ENCODE measurements at regions not wholly inside any gene's neighbourhood (a gene's known extent, or its start where the extent isn't known, plus 50 kb on each side); places are given as distances from the start of the nearest gene placed in this dataset.

- no peaks in the 10 kb centered on the region for H3K27me3 ChIP-seq (ENCODE audit: control insufficient read depth in 1 of 2, insufficient read depth in 2 of 2, low read length in 2 of 2)
- no peak overlapping the region for H3K9ac ChIP-seq (ENCODE audit: low read length in 2 of 2)
- H3K4me3 ChIP-seq (ENCODE audit: low read length in 2 of 2), result no peak overlapping the region
- no peaks in the 10 kb centered on the region for H3K4me1 ChIP-seq (ENCODE audit: control insufficient read depth, insufficient read depth, low read length)
- no peaks in the 10 kb centered on the region for H3K9me3 ChIP-seq (ENCODE audit: control insufficient read depth in 2 of 2, low read length in 2 of 2)
- H3K36me3 ChIP-seq (ENCODE audit: control insufficient read depth in 2 of 2, insufficient read depth in 2 of 2, low read length in 2 of 2), result no peaks in the 10 kb centered on the region
- H3K27ac ChIP-seq (ENCODE audit: low read length), result no peak overlapping the region
These were observed 328.2 kb downstream of the DKK2 start for GRCh38 chr4:106707776-106708463.

DNA sequence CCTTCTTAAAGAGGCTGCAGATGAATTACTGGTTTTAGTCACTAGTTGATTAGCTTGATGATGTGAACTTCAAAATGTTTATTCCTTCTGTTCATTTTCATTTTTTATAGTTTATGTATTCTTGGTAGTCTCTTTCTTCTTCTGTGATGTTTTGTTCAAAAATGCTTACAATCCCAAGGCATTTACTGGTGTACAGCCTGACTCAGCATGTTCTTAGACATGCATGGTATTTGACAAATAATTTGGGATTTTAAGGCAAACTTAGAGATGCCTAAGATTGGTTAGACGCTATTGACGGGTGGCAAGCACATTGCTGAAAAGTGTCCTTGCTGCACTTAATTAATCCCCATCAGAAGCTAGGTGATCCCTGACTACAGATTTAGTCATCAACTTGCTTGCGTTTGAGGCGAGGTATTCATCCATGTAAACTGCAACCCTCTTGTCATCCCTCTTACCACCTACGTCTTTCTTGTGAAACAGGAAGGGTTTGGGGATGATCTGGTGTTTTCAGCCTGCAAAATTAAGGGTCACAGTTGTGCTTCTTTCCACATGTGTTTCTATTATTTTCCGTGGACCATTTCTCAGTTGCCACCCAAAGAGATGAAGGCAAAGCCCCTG lies 331.8 kb downstream of the DKK2 start:
- Histone ChIP-seq H3K4me1 (ENCODE audit: control insufficient read depth, insufficient read depth, low read length) (no peaks in the 10 kb centered on the region), H3K27me3 (ENCODE audit: control insufficient read depth in 1 of 2, insufficient read depth in 2 of 2, low read length in 2 of 2) (no peaks in the 10 kb centered on the region), H3K27ac (ENCODE audit: low read length) (no peak overlapping the region), H3K4me3 (ENCODE audit: low read length in 2 of 2) (no peak overlapping the region), H3K36me3 (ENCODE audit: control insufficient read depth in 2 of 2, insufficient read depth in 2 of 2, low read length in 2 of 2) (no peaks in the 10 kb centered on the region), H3K9ac (ENCODE audit: low read length in 2 of 2) (no peak overlapping the region), H3K9me3 (ENCODE audit: control insufficient read depth in 2 of 2, low read length in 2 of 2) (no peaks in the 10 kb centered on the region)

DNA sequence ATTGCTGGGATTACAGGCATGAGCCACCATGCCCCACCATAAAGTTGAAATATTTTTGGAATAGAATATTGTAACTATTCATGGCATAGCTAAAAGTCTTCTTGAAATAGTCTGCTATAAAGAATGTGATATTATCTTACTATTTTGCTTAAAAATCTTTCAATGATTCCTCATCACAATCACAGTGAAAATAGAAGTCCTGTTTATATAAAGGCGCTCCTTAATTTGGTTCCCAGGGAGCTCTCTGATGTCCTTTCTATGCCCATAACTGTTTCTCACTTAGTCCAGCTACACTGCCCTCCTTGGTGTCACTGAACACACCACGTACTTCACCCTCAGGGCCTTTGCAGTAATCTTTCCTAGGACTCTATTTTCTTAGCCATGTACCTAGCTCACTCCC lies 331.7 kb upstream of the GIMD1 start:
- H3K27ac ChIP-seq (ENCODE audit: low read length), result no peak overlapping the region
- no peaks in the 10 kb centered on the region for H3K9me3 ChIP-seq (ENCODE audit: control insufficient read depth in 2 of 2, low read length in 2 of 2)
- H3K9ac ChIP-seq (ENCODE audit: low read length in 2 of 2), result no peak overlapping the region
- H3K4me1 ChIP-seq (ENCODE audit: control insufficient read depth, insufficient read depth, low read length), result no peaks in the 10 kb centered on the region
- no peaks in the 10 kb centered on the region for H3K27me3 ChIP-seq (ENCODE audit: control insufficient read depth in 1 of 2, insufficient read depth in 2 of 2, low read length in 2 of 2)
- no peaks in the 10 kb centered on the region for H3K36me3 ChIP-seq (ENCODE audit: control insufficient read depth in 2 of 2, insufficient read depth in 2 of 2, low read length in 2 of 2)
- H3K4me3 ChIP-seq (ENCODE audit: low read length in 2 of 2), result no peak overlapping the region

DNA sequence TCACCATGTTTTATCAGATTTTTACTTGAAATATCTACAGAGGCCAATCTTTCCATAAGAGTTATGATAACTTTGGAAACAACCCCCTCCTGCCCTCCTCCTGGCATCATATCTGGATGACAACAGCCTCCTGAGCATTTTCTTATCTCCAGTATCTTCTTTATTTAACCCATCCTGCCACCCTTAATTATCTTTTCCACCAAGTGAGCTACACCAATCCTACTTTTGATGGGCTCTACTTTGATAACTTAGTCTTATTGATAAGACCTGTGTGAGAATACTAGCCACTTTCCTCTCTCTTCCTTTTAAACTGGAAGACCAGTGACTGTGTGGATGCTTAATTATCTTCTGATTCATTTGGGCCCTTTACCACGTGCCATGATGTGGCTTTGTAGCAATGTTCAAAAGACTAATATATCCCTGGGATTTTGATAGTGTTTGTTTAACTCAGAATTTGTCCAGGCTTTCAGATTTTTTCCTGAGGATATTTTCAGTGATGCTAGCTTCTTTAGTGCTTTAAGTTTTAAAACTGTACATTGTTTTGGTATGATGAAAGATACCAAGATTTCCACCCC lies 330.1 kb upstream of the GIMD1 start:
- no peak overlapping the region for H3K27ac ChIP-seq (ENCODE audit: low read length)
- H3K9ac ChIP-seq (ENCODE audit: low read length in 2 of 2), result no peak overlapping the region
- no peak overlapping the region for H3K4me3 ChIP-seq (ENCODE audit: low read length in 2 of 2)
- no peaks in the 10 kb centered on the region for H3K9me3 ChIP-seq (ENCODE audit: control insufficient read depth in 2 of 2, low read length in 2 of 2)
- no peaks in the 10 kb centered on the region for H3K36me3 ChIP-seq (ENCODE audit: control insufficient read depth in 2 of 2, insufficient read depth in 2 of 2, low read length in 2 of 2)
- H3K4me1 ChIP-seq (ENCODE audit: control insufficient read depth, insufficient read depth, low read length), result no peaks in the 10 kb centered on the region
- no peaks in the 10 kb centered on the region for H3K27me3 ChIP-seq (ENCODE audit: control insufficient read depth in 1 of 2, insufficient read depth in 2 of 2, low read length in 2 of 2)

DNA sequence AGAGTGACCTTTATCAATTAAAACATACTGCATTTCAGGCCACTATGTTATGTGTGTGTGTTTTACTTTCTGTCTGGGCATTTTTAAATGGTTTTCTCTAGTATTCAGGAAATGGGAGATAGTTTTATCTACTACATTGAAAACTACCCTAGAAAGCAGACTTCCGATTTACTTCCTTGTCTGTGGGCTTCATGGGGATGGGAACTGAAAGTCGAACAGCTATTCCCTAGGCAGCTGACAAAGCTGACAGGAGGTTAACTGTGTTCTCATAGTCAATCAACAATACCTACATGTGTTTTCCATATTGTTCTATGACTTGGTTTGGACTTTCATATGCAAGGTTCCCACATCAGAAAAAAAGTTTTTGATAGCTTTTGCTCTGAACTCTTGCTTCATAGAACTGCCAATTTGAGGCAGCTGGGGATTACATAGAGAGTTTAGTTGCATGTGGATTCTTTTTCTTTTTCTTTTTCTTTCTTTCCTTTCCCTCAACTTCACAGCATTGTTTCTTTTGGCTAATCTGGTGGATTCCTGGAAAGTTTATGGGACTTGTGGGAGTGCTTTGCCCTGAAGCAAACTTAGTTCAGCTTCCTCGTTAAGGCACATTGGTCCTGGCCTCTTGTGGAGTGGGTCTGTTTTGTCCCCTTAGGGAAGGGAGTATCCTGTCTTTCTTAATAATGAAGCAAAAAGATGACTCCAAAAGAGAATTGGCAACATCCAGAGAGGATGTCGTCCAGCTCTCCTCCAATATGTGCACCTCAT lies 327.1 kb upstream of the GIMD1 start:
- H3K27ac ChIP-seq (ENCODE audit: low read length), result no peak overlapping the region
- no peaks in the 10 kb centered on the region for H3K9me3 ChIP-seq (ENCODE audit: control insufficient read depth in 2 of 2, low read length in 2 of 2)
- H3K4me3 ChIP-seq (ENCODE audit: low read length in 2 of 2), result no peak overlapping the region
- H3K9ac ChIP-seq (ENCODE audit: low read length in 2 of 2), result no peak overlapping the region
- H3K4me1 ChIP-seq (ENCODE audit: control insufficient read depth, insufficient read depth, low read length), result no peaks in the 10 kb centered on the region
- H3K27me3 ChIP-seq (ENCODE audit: control insufficient read depth in 1 of 2, insufficient read depth in 2 of 2, low read length in 2 of 2), result no peaks in the 10 kb centered on the region
- H3K36me3 ChIP-seq (ENCODE audit: control insufficient read depth in 2 of 2, insufficient read depth in 2 of 2, low read length in 2 of 2), result no peaks in the 10 kb centered on the region

- no peaks in the 10 kb centered on the region for H3K27me3 ChIP-seq (ENCODE audit: control insufficient read depth in 1 of 2, insufficient read depth in 2 of 2, low read length in 2 of 2)
- no peak overlapping the region for H3K27ac ChIP-seq (ENCODE audit: low read length)
- no peaks in the 10 kb centered on the region for H3K36me3 ChIP-seq (ENCODE audit: control insufficient read depth in 2 of 2, insufficient read depth in 2 of 2, low read length in 2 of 2)
- no peaks in the 10 kb centered on the region for H3K9me3 ChIP-seq (ENCODE audit: control insufficient read depth in 2 of 2, low read length in 2 of 2)
- H3K4me3 ChIP-seq (ENCODE audit: low read length in 2 of 2), result no peak overlapping the region
- H3K9ac ChIP-seq (ENCODE audit: low read length in 2 of 2), result no peak overlapping the region
- no peaks in the 10 kb centered on the region for H3K4me1 ChIP-seq (ENCODE audit: control insufficient read depth, insufficient read depth, low read length)
These were observed 325.7 kb upstream of the GIMD1 start for GRCh38 chr4:106694232-106694631.

- H3K27me3 ChIP-seq (ENCODE audit: control insufficient read depth in 1 of 2, insufficient read depth in 2 of 2, low read length in 2 of 2), result no peaks in the 10 kb centered on the region
- no peak overlapping the region for H3K9ac ChIP-seq (ENCODE audit: low read length in 2 of 2)
- no peaks in the 10 kb centered on the region for H3K36me3 ChIP-seq (ENCODE audit: control insufficient read depth in 2 of 2, insufficient read depth in 2 of 2, low read length in 2 of 2)
- H3K4me1 ChIP-seq (ENCODE audit: control insufficient read depth, insufficient read depth, low read length), result no peaks in the 10 kb centered on the region
- H3K9me3 ChIP-seq (ENCODE audit: control insufficient read depth in 2 of 2, low read length in 2 of 2), result no peaks in the 10 kb centered on the region
- H3K27ac ChIP-seq (ENCODE audit: low read length), result no peak overlapping the region
- H3K4me3 ChIP-seq (ENCODE audit: low read length in 2 of 2), result no peak overlapping the region
These were observed 323.2 kb upstream of the GIMD1 start for GRCh38 chr4:106691749-106692148.

DNA sequence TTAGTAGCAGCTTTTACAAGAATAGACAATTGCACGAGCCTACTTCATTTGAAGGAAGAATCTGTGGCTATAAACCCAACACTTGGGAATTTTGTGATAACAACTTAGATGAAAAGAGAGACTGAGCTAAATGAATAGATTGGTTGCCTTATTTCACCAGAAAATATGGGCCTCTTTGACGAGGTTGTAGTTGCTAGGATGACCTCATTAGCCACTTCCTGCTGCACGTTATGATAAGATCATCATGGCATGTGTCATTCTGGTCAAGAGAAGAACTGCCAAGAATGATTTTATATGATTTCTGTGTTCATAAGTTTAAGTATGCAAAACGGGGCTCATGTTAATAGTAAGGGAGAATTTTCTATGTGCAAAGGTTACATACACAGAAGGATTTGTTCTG lies 321.9 kb upstream of the GIMD1 start:
- Histone ChIP-seq H3K9ac (ENCODE audit: low read length in 2 of 2) (no peak overlapping the region), H3K27ac (ENCODE audit: low read length) (no peak overlapping the region), H3K36me3 (ENCODE audit: control insufficient read depth in 2 of 2, insufficient read depth in 2 of 2, low read length in 2 of 2) (no peaks in the 10 kb centered on the region), H3K4me3 (ENCODE audit: low read length in 2 of 2) (no peak overlapping the region), H3K27me3 (ENCODE audit: control insufficient read depth in 1 of 2, insufficient read depth in 2 of 2, low read length in 2 of 2) (no peaks in the 10 kb centered on the region), H3K9me3 (ENCODE audit: control insufficient read depth in 2 of 2, low read length in 2 of 2) (no peaks in the 10 kb centered on the region), H3K4me1 (ENCODE audit: control insufficient read depth, insufficient read depth, low read length) (no peaks in the 10 kb centered on the region)

DNA sequence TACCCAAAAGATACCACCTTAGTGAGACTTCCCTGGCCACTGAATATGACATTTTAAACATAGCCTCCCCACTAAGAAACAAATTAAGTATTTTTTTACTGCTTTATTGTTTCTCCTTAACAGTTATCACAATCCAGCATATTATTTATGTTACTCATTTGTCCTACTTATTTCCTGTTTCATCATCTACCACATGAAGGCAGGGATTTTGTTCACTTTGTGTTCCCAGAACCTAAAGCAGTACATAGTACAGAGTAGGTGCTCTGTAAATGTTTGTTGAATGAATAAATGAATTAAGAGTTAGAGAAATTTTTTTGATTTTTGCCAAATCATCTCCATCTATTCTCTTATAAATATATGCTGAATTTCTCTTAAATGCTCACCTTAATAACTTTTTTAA lies 318.4 kb upstream of the GIMD1 start:
- Histone ChIP-seq H3K9me3 (ENCODE audit: control insufficient read depth in 2 of 2, low read length in 2 of 2) (no peaks in the 10 kb centered on the region), H3K36me3 (ENCODE audit: control insufficient read depth in 2 of 2, insufficient read depth in 2 of 2, low read length in 2 of 2) (no peaks in the 10 kb centered on the region)

GRCh38 chr4:106681381-106681921 lies 312.9 kb upstream of the GIMD1 start:
- Histone ChIP-seq H3K9me3 (ENCODE audit: control insufficient read depth in 2 of 2, low read length in 2 of 2) (no peaks in the 10 kb centered on the region), H3K9ac (ENCODE audit: low read length in 2 of 2) (no peak overlapping the region), H3K27ac (ENCODE audit: low read length) (no peak overlapping the region), H3K4me1 (ENCODE audit: control insufficient read depth, insufficient read depth, low read length) (no peaks in the 10 kb centered on the region), H3K27me3 (ENCODE audit: control insufficient read depth in 1 of 2, insufficient read depth in 2 of 2, low read length in 2 of 2) (no peaks in the 10 kb centered on the region), H3K4me3 (ENCODE audit: low read length in 2 of 2) (no peak overlapping the region), H3K36me3 (ENCODE audit: control insufficient read depth in 2 of 2, insufficient read depth in 2 of 2, low read length in 2 of 2) (no peaks in the 10 kb centered on the region)

More for the DNA sequence above, 318.4 kb upstream of the GIMD1 start:
- H3K9ac ChIP-seq (ENCODE audit: low read length in 2 of 2), result no peak overlapping the region
- H3K4me1 ChIP-seq (ENCODE audit: control insufficient read depth, insufficient read depth, low read length), result no peaks in the 10 kb centered on the region
- H3K4me3 ChIP-seq (ENCODE audit: low read length in 2 of 2), result no peak overlapping the region
- no peaks in the 10 kb centered on the region for H3K27me3 ChIP-seq (ENCODE audit: control insufficient read depth in 1 of 2, insufficient read depth in 2 of 2, low read length in 2 of 2)
- H3K27ac ChIP-seq (ENCODE audit: low read length), result no peak overlapping the region
